ENCODE measurements at regions not wholly inside any gene's neighbourhood (a gene's known extent, or its start where the extent isn't known, plus 50 kb on each side); places are given as distances from the start of the nearest gene placed in this dataset.

- TF ChIP-seq EZH2 (IDR thresholded peaks at IDR 0.05; ENCODE audit: borderline replicate concordance, low read depth, low read length, poor library complexity, severe bottlenecking) = no peak
- TF ChIP-seq CTCF (conservative IDR thresholded peaks at IDR 0.05; ENCODE audit: low read depth, low read length) = no peak
- intact Hi-C loops (cut with micrococcal nuclease; ENCODE audit: unreplicated experiment) = no loop called here
- Histone ChIP-seq H3K9me3 (ENCODE audit: low read depth, low read length, poor library complexity, severe bottlenecking) (no peaks in the 10 kb centered on the region), H3K36me3 (ENCODE audit: insufficient read depth, low read length, poor library complexity, severe bottlenecking) (no peaks in the 10 kb centered on the region), H3K4me3 (ENCODE audit: low read depth, low read length, poor library complexity, severe bottlenecking) (no peak overlapping the region), H3K4me1 (ENCODE audit: insufficient read depth, low read length, poor library complexity, severe bottlenecking) (no peaks in the 10 kb centered on the region), H3K27me3 (replicated peaks; ENCODE audit: insufficient read depth, low read depth, low read length, poor library complexity) (no peaks in the 10 kb centered on the region), H3K27ac (ENCODE audit: low read depth, low read length, poor library complexity, severe bottlenecking) (no peak overlapping the region)
- ChIA-PET POLR2A (ENCODE audit: low non-redundant PET) (no interaction called here), CTCF (no interaction called here)
- BruUV-seq (replicated peaks) = no TSS peak
- DNase-seq (ENCODE audit: low spot score) = no peak
Observed at GRCh38 chr3:86648087-86648486, 342.9 kb downstream of the VGLL3 start.

GRCh38 chr3:86645756-86646155, 345.2 kb downstream of the VGLL3 start:
- Histone ChIP-seq H3K36me3 (ENCODE audit: insufficient read depth, low read length, poor library complexity, severe bottlenecking) (no peaks in the 10 kb centered on the region), H3K4me3 (ENCODE audit: low read depth, low read length, poor library complexity, severe bottlenecking) (no peak overlapping the region), H3K9me3 (ENCODE audit: low read depth, low read length, poor library complexity, severe bottlenecking) (no peaks in the 10 kb centered on the region), H3K4me1 (ENCODE audit: insufficient read depth, low read length, poor library complexity, severe bottlenecking) (no peaks in the 10 kb centered on the region), H3K27ac (ENCODE audit: low read depth, low read length, poor library complexity, severe bottlenecking) (no peak overlapping the region), H3K27me3 (replicated peaks; ENCODE audit: insufficient read depth, low read depth, low read length, poor library complexity) (no peaks in the 10 kb centered on the region)
- ChIA-PET CTCF (no interaction called here), POLR2A (ENCODE audit: low non-redundant PET) (no interaction called here)
- DNase-seq (ENCODE audit: low spot score) = no peak
- intact Hi-C loops (cut with micrococcal nuclease; ENCODE audit: unreplicated experiment) = no loop called here
- TF ChIP-seq CTCF (conservative IDR thresholded peaks at IDR 0.05; ENCODE audit: low read depth, low read length) (no peak), EZH2 (IDR thresholded peaks at IDR 0.05; ENCODE audit: borderline replicate concordance, low read depth, low read length, poor library complexity, severe bottlenecking) (no peak)
- no TSS peak for BruUV-seq (replicated peaks)

GRCh38 chr3:86634361-86634760, 356.6 kb downstream of the VGLL3 start:
- CTCF ChIA-PET = no interaction called here
- DNase-seq (ENCODE audit: low spot score) = no peak
- TF ChIP-seq CTCF (conservative IDR thresholded peaks at IDR 0.05; ENCODE audit: low read depth, low read length) = no peak
- TF ChIP-seq EZH2 (IDR thresholded peaks at IDR 0.05; ENCODE audit: borderline replicate concordance, low read depth, low read length, poor library complexity, severe bottlenecking) = no peak
- no peaks in the 10 kb centered on the region for H3K9me3 ChIP-seq (ENCODE audit: low read depth, low read length, poor library complexity, severe bottlenecking)
- H3K4me3 ChIP-seq (ENCODE audit: low read depth, low read length, poor library complexity, severe bottlenecking) = no peak overlapping the region
- no peaks in the 10 kb centered on the region for H3K4me1 ChIP-seq (ENCODE audit: insufficient read depth, low read length, poor library complexity, severe bottlenecking)
- no TSS peak for BruUV-seq (replicated peaks)
- no peaks in the 10 kb centered on the region for H3K27me3 ChIP-seq (replicated peaks; ENCODE audit: insufficient read depth, low read depth, low read length, poor library complexity)
- no peak overlapping the region for H3K27ac ChIP-seq (ENCODE audit: low read depth, low read length, poor library complexity, severe bottlenecking)
- POLR2A ChIA-PET (ENCODE audit: low non-redundant PET) = no interaction called here
- intact Hi-C loops (cut with micrococcal nuclease; ENCODE audit: unreplicated experiment) = no loop called here
- no peaks in the 10 kb centered on the region for H3K36me3 ChIP-seq (ENCODE audit: insufficient read depth, low read length, poor library complexity, severe bottlenecking)
